Lung (tissue), 11 donors: ENCODE measurements at regions not wholly inside any gene's neighbourhood (a gene's known extent, or its start where the extent isn't known, plus 50 kb on each side); places are given as distances from the start of the nearest gene placed in this dataset.

Source experiments
- ATAC-seq: fragments of 200-7000 bp; cut with Tn5 transposase; one replicate; pipeline ENCODE4 v1.9.1; 2020; ENCODE audit warnings: moderate number of reproducible peaks; ENCODE audit not compliant: insufficient read depth, low FRiP score
- DNase-seq, 3 donors: peaks; one replicate each; pipeline ENCODE4 v3.0.0-alpha.2; 2013 to 2017
- H3K27ac ChIP-seq, 2 donors: one replicate each; pipeline ENCODE4 v1.5.1; 2013; ENCODE audit warnings: mild to moderate bottlenecking in 2 of 2, moderate library complexity in 2 of 2, control low read depth in 1 of 2, inconsistent platforms in 1 of 2, low read depth in 1 of 2, low read length in 1 of 2
- H3K27me3 ChIP-seq, 3 donors: one replicate each; pipeline ENCODE4 v1.5.1; 2013; ENCODE audit warnings: low read length in 2 of 3; ENCODE audit not compliant: control insufficient read depth in 3 of 3, insufficient read depth in 3 of 3
- H3K36me3 ChIP-seq, 4 donors: one replicate each; pipeline ENCODE4 v1.5.1; 2013; ENCODE audit warnings: low read length in 4 of 4, mild to moderate bottlenecking in 1 of 4, moderate library complexity in 1 of 4; ENCODE audit not compliant: control insufficient read depth in 4 of 4, insufficient read depth in 4 of 4
- H3K4me1 ChIP-seq, 5 donors: one replicate each; pipeline ENCODE4 v1.5.1; 2013; ENCODE audit warnings: low read length in 5 of 5, mild to moderate bottlenecking in 2 of 5, moderate library complexity in 1 of 5; ENCODE audit not compliant: control insufficient read depth in 5 of 5, insufficient read depth in 5 of 5
- H3K4me3 ChIP-seq: one replicate; pipeline ENCODE4 v1.5.1; 2013; ENCODE audit warnings: mild to moderate bottlenecking, control low read depth, moderate library complexity
- H3K9ac ChIP-seq, 2 donors: one replicate each; pipeline ENCODE4 v1.5.1; 2013; ENCODE audit warnings: low read length in 2 of 2, control low read depth in 1 of 2; ENCODE audit not compliant: insufficient read depth in 1 of 2
- H3K9me3 ChIP-seq, 4 donors: one replicate each; pipeline ENCODE4 v1.5.1; 2013; ENCODE audit warnings: low read length in 3 of 4, mild to moderate bottlenecking in 1 of 4, moderate library complexity in 1 of 4; ENCODE audit not compliant: control insufficient read depth in 4 of 4, insufficient read depth in 3 of 4
- CTCF ChIP-seq: IDR thresholded peaks from 2 replicates; pipeline ENCODE4 v1.5.1; 2012; ENCODE audit warnings: mild to moderate bottlenecking; ENCODE audit errors: control extremely low read depth, extremely low read depth
- WGBS, 2 donors: extraction: QIAGEN DNeasy Blood & Tissue Kit; methylation state at CpG; one replicate each; pipeline ENCODE4 v1.1.7; 2013; 5-methylcytosine and 5-hydroxymethylcytosine counted together
- donor health status: control.
- donor health status: control.
- donor health status: Bipolar disorder and iron deficiency.
- donor health status: healthy.
- donor health status: DM: yes; HTN: yes; CAD: no.

- no peak overlapping the region for H3K4me3 ChIP-seq
- TF ChIP-seq CTCF, result no peak
- WGBS, 2 donors, result 93 to 96% methylated on average over 2 of the region's 2 CpGs
- H3K9me3 ChIP-seq, result peaks cover 0 to 6% (median 0%) of the 10 kb centered on the region in 4 donors
- no peaks in the 10 kb centered on the region for H3K4me1 ChIP-seq
- no peaks in the 10 kb centered on the region for H3K36me3 ChIP-seq
- DNase-seq (no peak), ATAC-seq (no peak)
- H3K27ac ChIP-seq, result no peak overlapping the region
- peaks cover 0 to 3% (median 0%) of the 10 kb centered on the region in 3 donors for H3K27me3 ChIP-seq
- H3K9ac ChIP-seq, result no peak overlapping the region
These were observed 271.8 kb downstream of the QKI start for GRCh38 chr6:163686301-163686700.

- ATAC-seq (no peak), DNase-seq (no peak)
- Histone ChIP-seq H3K9ac (no peak overlapping the region), H3K4me1 (peaks cover 0 to 11% (median 0%) of the 10 kb centered on the region in 5 donors), H3K27me3 (peaks cover 0 to 3% (median 0%) of the 10 kb centered on the region in 3 donors), H3K4me3 (no peak overlapping the region), H3K27ac (no peak overlapping the region), H3K9me3 (peaks cover 0 to 2% (median 0%) of the 10 kb centered on the region in 4 donors), H3K36me3 (no peaks in the 10 kb centered on the region)
- TF ChIP-seq CTCF, result no peak
- 99 to 100% methylated on average over 1 of the region's 1 CpG for WGBS, 2 donors
These were observed 268.6 kb downstream of the QKI start for GRCh38 chr6:163683105-163683622.

- H3K27me3 ChIP-seq, result no peaks in the 10 kb centered on the region
- peaks cover 0 to 2% (median 0%) of the 10 kb centered on the region in 4 donors for H3K9me3 ChIP-seq
- WGBS, 2 donors, result 57 to 61% methylated on average over 5 of the region's 5 CpGs
- no peak overlapping the region for H3K9ac ChIP-seq
- H3K36me3 ChIP-seq, result no peaks in the 10 kb centered on the region
- ATAC-seq, result no peak
- no peak overlapping the region for H3K27ac ChIP-seq
- H3K4me3 ChIP-seq, result no peak overlapping the region
- no peak for TF ChIP-seq CTCF
- H3K4me1 ChIP-seq, result peaks cover 0 to 11% (median 0%) of the 10 kb centered on the region in 5 donors
- peak in 2 of 3 donors; percentile 25 to 56 for DNase-seq
These were observed 265.2 kb downstream of the QKI start for GRCh38 chr6:163679753-163680152.
